ENCODE measurements at regions not wholly inside any gene's neighbourhood (a gene's known extent, or its start where the extent isn't known, plus 50 kb on each side); places are given as distances from the start of the nearest gene placed in this dataset.

GRCh38 chr4:137614491-137614890, 82.2 kb upstream of the PCDH18 start:
- no peak for TF ChIP-seq CTCF (IDR thresholded peaks at IDR 0.05)
- no peak for TF ChIP-seq POLR2A (IDR thresholded peaks at IDR 0.05)

Data from body of pancreas (tissue), 4 donors.